DND-41 (cell line): ENCODE measurements at regions not wholly inside any gene's neighbourhood (a gene's known extent, or its start where the extent isn't known, plus 50 kb on each side); places are given as distances from the start of the nearest gene placed in this dataset.

ENCODE experiments used
- ATAC-seq: fragments of 200-7000 bp; cut with Tn5 transposase; 3 replicates; pipeline ENCODE4 v1.9.1; 2021; ENCODE audit warnings: low read depth; ENCODE audit not compliant: insufficient read depth
- DNase-seq: peaks from one replicate; pipeline ENCODE4 v3.0.0-alpha.2; 2020
- H2AFZ ChIP-seq: 2 replicates; pipeline ENCODE4 v1.6.0; 2012; ENCODE audit warnings: low read depth, low read length
- H3K27ac ChIP-seq: 2 replicates; pipeline ENCODE4 v1.5.1; 2012; ENCODE audit warnings: low read length, inconsistent platforms
- H3K27me3 ChIP-seq: fragments of 200-600 bp; sonication (generic); 2 replicates; pipeline ENCODE4 v1.6.0; 2012; ENCODE audit warnings: low read length, mild to moderate bottlenecking, inconsistent platforms; ENCODE audit not compliant: insufficient read depth, poor library complexity
- H3K36me3 ChIP-seq: 2 replicates; pipeline ENCODE4 v1.5.1; 2012; ENCODE audit warnings: low read length, inconsistent platforms; ENCODE audit not compliant: insufficient read depth
- H3K4me1 ChIP-seq: 2 replicates; pipeline ENCODE4 v1.5.1; 2012; ENCODE audit warnings: mild to moderate bottlenecking, low read length; ENCODE audit not compliant: insufficient read depth
- H3K4me2 ChIP-seq: 2 replicates; pipeline ENCODE4 v1.6.0; 2012; ENCODE audit warnings: mild to moderate bottlenecking, moderate library complexity, low read length, inconsistent platforms; ENCODE audit not compliant: insufficient read depth
- H3K4me3 ChIP-seq, 2 experiments: fragments of 200-600 bp in 1 of 2; shearing (Covaris generic) in 1 of 2; 2 replicates each; pipeline ENCODE4 v1.5.1; 2012 to 2016; ENCODE audit warnings: inconsistent platforms in 2 of 2, low read length in 2 of 2, mild to moderate bottlenecking in 2 of 2, low read depth in 1 of 2, moderate library complexity in 1 of 2
- H3K79me2 ChIP-seq: 2 replicates; pipeline ENCODE4 v1.6.0; 2012; ENCODE audit warnings: low read length, inconsistent platforms; ENCODE audit not compliant: insufficient read depth
- H3K9ac ChIP-seq: 2 replicates; pipeline ENCODE4 v1.6.0; 2012; ENCODE audit warnings: low read depth, mild to moderate bottlenecking, inconsistent platforms, low read length, moderate library complexity
- H3K9me3 ChIP-seq: 2 replicates; pipeline ENCODE4 v1.5.1; 2012; ENCODE audit warnings: low read length, moderate library complexity, mild to moderate bottlenecking, inconsistent platforms; ENCODE audit not compliant: insufficient read depth, severe bottlenecking
- H4K20me1 ChIP-seq: 2 replicates; pipeline ENCODE4 v1.6.0; 2012; ENCODE audit warnings: low read length; ENCODE audit not compliant: insufficient read depth
- EZH2 ChIP-seq: IDR thresholded peaks from 3 replicates; pipeline ENCODE4 v1.6.1; 2012; ENCODE audit warnings: borderline replicate concordance, low read depth, mild to moderate bottlenecking, moderate library complexity, low read length, inconsistent platforms; ENCODE audit not compliant: severe bottlenecking
- TF ChIP-seq, protein P1 (sequence below): IDR thresholded peaks from 2 replicates; pipeline ENCODE4 v1.5.1; 2012; ENCODE audit warnings: borderline replicate concordance, low read length, moderate library complexity, mild to moderate bottlenecking; ENCODE audit not compliant: poor library complexity, severe bottlenecking; ENCODE audit errors: extremely low read depth

DNA sequence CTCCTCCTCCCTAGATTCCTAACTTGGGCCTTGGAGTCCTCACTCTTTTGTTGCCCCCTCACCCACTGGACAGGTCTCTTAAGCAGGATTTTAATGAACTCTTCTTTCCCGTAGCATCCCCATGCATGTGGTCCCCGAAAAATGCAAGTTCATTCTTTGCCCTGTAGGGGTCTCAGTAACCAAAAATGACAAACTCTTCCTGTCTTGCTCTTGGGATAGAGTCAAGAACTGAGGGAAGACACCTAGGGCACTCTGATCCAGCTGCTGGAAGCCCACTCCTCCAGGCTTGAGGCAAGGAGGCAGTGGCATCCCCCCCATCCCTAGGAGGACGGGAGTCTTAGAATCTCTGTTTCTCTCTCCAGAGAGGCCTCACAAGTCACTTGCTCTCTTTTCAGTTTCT is 987.0 kb downstream of the DIAPH3 start:
- H3K27ac ChIP-seq, result no peak overlapping the region
- no peak overlapping the region for H3K4me2 ChIP-seq
- DNase-seq (no peak), ATAC-seq (no peak)
- no peaks in the 10 kb centered on the region for H4K20me1 ChIP-seq
- H3K4me3 ChIP-seq, result no peak overlapping the region
- H3K36me3 ChIP-seq, result no peaks in the 10 kb centered on the region
- no peak overlapping the region for H2AFZ ChIP-seq
- H3K9ac ChIP-seq, result no peak overlapping the region
- H3K27me3 ChIP-seq, result no peaks in the 10 kb centered on the region
- H3K9me3 ChIP-seq, result no peaks in the 10 kb centered on the region
- no peaks in the 10 kb centered on the region for H3K4me1 ChIP-seq
- TF ChIP-seq, protein P1, sequence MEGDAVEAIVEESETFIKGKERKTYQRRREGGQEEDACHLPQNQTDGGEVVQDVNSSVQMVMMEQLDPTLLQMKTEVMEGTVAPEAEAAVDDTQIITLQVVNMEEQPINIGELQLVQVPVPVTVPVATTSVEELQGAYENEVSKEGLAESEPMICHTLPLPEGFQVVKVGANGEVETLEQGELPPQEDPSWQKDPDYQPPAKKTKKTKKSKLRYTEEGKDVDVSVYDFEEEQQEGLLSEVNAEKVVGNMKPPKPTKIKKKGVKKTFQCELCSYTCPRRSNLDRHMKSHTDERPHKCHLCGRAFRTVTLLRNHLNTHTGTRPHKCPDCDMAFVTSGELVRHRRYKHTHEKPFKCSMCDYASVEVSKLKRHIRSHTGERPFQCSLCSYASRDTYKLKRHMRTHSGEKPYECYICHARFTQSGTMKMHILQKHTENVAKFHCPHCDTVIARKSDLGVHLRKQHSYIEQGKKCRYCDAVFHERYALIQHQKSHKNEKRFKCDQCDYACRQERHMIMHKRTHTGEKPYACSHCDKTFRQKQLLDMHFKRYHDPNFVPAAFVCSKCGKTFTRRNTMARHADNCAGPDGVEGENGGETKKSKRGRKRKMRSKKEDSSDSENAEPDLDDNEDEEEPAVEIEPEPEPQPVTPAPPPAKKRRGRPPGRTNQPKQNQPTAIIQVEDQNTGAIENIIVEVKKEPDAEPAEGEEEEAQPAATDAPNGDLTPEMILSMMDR, result peak; percentile 42
- no peak for TF ChIP-seq EZH2
- no peaks in the 10 kb centered on the region for H3K79me2 ChIP-seq

DNA sequence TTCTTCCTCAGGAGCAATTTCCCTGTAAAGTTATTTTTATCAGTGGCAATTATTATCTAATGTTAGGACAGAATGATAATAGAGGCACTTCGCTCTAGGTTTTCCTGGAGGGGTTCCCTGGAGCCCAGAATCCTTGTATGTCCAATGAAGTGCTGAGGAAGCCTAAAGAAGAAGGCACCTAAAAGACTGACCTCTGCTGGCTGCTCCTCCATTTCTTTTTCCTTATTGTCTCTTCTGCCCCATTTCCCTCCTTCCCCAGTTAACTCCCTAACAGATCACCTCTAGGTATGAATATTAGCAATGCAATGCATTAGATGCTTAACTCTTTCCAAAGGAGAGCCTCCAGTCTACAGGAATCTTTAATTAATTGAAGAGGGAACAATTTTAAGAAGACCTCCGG is 985.4 kb downstream of the DIAPH3 start:
- Histone ChIP-seq H2AFZ (no peak overlapping the region), H3K9me3 (no peaks in the 10 kb centered on the region), H3K36me3 (no peaks in the 10 kb centered on the region), H3K4me3 (no peak overlapping the region), H3K27ac (no peak overlapping the region), H3K4me2 (no peak overlapping the region), H3K4me1 (no peaks in the 10 kb centered on the region), H4K20me1 (no peaks in the 10 kb centered on the region), H3K27me3 (no peaks in the 10 kb centered on the region), H3K79me2 (no peaks in the 10 kb centered on the region), H3K9ac (no peak overlapping the region)
- ATAC-seq (no peak), DNase-seq (no peak)
- TF ChIP-seq, protein P1, result no peak
- TF ChIP-seq EZH2, result no peak

DNA sequence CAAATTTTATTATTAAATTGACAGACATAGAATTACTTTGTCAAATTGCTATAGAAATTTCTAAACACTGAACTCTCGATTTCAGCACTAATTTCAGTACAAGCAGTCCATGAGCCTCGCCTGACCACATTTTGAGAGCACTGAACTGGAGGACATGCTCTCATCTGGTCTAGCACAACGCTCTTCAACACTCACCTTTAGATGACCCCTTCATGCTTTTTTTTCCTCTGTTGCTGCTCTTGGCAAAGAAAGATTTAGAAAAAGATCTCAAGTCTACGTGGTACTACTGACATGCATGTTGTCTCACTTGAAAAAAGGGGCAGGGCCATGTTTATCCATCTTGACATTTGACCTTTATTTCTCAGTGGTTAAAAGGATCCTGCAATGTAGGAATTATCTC is 981.5 kb downstream of the DIAPH3 start:
- Histone ChIP-seq H3K9me3 (no peaks in the 10 kb centered on the region), H3K4me2 (no peak overlapping the region), H3K4me1 (no peaks in the 10 kb centered on the region), H3K79me2 (no peaks in the 10 kb centered on the region), H3K36me3 (no peaks in the 10 kb centered on the region), H3K27me3 (no peaks in the 10 kb centered on the region), H3K27ac (no peak overlapping the region), H3K4me3 (no peak overlapping the region), H3K9ac (no peak overlapping the region), H4K20me1 (no peaks in the 10 kb centered on the region), H2AFZ (no peak overlapping the region)
- no peak for TF ChIP-seq EZH2
- TF ChIP-seq, protein P1, result no peak
- no peak for DNase-seq
- ATAC-seq, result no peak

DNA sequence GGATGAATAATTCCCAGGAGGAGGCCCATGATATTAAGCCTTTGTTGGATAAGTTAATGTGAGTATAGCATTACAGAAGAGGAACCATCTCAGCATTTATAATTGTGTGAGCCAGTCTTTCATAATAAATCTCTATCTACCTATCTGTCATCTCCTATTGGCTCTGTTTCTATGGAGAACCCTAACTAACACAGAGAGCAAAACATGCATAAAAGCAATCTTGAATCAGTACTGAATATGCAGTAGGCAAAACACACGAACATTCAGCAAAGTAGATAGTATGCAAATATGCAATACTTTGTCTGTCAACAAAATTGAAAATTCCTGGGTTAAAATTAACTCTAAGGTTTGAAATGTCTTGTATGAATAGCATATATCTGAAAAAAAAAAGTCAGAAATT is 966.3 kb downstream of the DIAPH3 start:
- Histone ChIP-seq H2AFZ (no peak overlapping the region), H3K27me3 (no peaks in the 10 kb centered on the region), H3K9ac (no peak overlapping the region), H4K20me1 (no peaks in the 10 kb centered on the region), H3K79me2 (no peaks in the 10 kb centered on the region), H3K4me3 (no peak overlapping the region), H3K4me1 (no peaks in the 10 kb centered on the region), H3K27ac (no peak overlapping the region), H3K9me3 (no peaks in the 10 kb centered on the region), H3K36me3 (no peaks in the 10 kb centered on the region), H3K4me2 (no peak overlapping the region)
- ATAC-seq, result no peak
- no peak for DNase-seq
- TF ChIP-seq, protein P1, result no peak
- TF ChIP-seq EZH2, result no peak
